ENCODE measurements at regions not wholly inside any gene's neighbourhood (a gene's known extent, or its start where the extent isn't known, plus 50 kb on each side); places are given as distances from the start of the nearest gene placed in this dataset.

DNA sequence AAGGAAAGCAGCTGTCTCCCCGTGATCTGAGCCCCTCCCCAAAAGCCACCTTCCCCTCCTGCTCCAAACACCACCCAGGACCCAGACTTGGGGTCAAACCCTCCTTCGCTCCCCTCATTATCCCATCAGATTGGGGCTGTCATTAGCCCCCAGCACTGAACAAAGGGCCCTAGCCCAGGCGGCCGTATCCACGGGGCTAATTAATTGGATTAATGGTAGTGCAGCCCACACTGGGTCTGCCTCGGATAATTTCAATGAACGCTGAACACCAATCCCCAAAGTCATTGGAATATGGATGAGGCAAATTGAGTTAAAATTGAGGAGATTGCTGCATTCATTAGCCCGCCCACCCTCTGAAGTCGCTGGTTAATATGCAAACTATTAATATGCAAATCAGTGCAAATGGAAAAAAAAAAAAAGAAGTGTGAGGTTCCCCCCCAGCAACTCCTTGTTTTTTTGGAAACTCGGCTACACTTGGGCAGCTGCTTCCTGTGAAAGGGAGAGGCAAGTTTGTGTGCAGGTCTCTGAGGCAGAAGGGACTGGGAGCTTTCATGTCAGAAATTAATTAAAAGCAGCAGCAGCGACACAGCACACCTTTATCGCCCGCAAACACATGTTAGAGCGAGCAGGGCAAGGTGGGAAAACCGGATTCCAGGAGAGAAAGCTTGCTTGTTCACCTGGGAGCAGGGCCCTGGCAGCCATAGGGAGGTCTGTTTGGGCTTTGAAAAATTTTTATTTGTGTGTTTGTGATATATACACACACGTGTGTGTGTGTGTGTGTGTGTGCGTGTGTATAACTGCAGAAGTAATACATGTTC is 517.8 kb downstream of the MIAT start:
- no peak for DNase-seq (ENCODE audit: low spot score)

DNA sequence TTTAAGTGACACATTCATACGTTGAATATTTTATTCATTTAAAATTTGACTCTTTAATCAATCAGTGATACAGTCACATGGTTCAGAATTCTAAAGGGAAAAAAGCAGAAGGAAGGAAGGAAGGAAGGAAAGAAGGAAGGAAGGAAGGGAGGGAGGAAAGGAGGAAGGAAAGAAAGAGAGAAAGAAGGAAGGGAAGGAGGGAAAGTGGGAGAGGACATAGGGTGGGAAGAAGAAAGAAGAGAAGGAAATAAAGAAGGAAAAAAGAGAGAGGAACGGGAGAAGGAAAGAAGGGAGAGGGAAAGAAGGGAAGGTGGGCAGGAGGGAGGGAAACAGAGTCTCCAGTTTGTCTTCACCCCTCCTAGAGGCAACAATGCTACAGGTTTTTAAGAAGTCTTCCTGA is 518.6 kb downstream of the MIAT start:
- DNase-seq (ENCODE audit: low spot score) = no peak

DNA sequence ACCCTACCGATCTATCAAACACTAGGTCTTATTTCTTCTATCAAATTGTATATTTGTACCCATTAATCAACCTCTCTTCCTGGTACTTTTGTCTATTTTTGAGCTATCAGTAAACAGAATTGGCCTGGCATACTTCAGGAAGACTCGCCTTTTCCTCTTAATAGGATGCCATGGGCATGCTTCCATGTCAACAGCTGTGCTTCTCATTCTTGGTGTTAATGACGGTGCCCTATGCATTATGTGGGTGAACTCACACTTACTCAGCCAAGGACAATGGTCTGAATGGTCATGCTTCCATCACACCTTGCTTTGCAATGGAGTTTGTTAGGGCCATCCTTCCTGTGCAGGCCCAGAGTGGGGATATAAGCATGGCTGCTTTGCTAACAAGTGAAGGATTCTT is 521.8 kb downstream of the MIAT start:
- DNase-seq (ENCODE audit: low spot score) = no peak

DNA sequence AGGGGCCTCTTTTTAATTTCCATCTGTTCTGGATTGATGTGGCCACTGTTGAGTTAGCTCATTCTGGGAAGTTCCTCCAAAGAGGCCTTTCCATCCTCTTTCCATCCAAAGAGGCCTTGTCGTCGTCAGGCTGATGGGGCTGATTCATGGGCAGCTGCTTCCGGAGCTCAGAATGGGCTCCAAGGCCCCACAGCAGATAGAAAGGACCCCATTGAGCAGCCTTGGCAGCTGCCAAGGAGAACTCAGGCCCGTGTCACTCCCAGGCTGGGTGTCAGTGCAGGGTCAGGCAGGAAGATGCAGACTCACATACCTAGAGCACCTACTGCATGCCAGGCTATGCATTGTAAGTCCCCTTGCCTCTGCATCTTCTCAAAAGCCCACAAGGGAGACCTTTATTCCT is 524.1 kb downstream of the MIAT start:
- no peak for DNase-seq (ENCODE audit: low spot score)

DNA sequence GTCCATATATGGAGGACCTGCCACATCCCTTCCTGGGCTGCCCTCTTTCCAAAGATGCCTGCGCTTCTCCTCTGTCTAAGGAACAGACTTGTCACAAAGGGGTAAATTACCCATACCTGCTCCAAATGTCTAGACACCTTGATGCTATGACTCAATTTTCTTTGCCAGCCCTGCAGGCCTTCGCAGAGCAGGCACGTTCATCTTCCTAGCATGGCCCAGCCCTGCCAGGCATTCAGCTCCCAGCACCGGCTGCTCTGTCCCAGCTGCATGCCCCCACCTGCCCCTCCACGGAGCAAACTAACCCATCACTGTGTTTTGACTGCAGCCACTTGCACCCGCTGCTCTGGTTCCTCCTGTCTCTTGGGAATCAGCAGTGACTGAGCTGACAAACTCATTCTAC is 526.1 kb downstream of the MIAT start:
- no peak for DNase-seq (ENCODE audit: low spot score)

DNA sequence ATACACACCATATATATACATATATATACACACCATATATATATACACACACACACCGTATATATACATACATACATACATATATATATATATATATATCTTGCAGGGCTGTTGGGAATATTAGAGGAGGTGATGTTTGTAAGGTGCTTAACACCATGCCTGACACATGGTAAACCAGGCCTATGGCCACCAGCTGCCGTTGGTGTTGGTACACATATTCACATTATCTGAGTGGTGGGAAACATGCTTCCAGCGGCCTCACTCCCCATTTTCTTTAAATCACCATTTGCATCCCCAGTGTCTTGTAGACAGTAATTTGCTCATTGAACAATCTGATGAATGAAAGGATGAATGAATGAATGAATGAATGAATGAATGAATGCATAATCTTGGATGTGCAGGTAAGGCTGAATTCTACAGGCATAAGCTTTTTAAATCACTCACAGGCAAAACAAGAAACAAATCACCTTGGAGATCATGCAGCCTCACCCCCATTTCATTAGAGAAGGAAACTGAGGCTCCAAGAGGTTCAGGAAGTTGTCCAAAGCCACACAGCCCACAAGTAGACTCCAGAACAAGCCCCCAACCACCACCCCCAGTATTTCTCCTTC is 527.8 kb downstream of the MIAT start:
- no peak for DNase-seq (ENCODE audit: low spot score)

DNA sequence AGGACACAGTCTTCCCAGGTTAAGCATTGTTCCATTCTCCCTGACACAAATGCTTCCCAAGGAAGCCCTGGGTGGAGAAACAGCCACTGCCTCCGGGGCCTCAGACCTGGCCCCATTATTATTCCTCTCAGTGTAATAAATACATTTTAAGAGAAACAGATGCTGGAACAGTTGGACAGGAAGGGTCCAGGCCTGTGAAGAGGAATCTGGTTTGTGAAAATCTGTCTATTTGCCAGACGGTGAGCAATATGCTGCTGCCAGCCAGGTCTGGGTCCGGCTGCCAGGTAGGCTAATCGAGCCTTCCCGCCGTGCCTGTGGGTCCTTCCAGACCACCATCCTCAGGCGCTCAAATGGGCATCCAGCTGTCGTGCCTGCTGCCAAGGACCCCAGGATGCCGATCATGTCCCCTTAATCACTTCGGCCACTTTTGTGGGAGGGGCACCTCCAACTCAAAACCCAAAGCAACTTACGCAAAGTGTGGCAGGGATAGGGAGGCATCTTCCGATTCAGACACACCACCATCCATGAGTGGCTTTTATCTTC is 528.4 kb downstream of the MIAT start:
- DNase-seq (ENCODE audit: low spot score) = no peak

DNA sequence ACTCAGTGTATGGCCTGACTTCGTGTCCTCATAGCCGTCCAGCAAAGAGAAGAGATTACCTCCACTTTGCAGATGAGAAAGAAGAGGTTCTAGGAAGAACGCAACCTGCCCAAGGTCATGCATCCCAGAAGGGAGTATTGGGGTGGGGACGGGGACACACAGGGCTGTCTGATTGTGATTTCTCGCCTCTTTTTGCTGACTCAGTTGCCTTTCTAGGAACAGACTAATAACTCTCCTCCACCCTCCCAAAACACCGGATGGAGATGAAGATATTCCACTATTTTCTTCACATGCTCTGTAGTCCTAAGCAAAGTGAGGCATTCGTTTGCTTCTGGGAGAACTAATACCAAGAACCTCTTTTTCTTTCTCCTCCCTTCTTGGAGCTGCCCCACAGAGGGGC is 529.3 kb downstream of the MIAT start:
- DNase-seq (ENCODE audit: low spot score) = no peak

DNA sequence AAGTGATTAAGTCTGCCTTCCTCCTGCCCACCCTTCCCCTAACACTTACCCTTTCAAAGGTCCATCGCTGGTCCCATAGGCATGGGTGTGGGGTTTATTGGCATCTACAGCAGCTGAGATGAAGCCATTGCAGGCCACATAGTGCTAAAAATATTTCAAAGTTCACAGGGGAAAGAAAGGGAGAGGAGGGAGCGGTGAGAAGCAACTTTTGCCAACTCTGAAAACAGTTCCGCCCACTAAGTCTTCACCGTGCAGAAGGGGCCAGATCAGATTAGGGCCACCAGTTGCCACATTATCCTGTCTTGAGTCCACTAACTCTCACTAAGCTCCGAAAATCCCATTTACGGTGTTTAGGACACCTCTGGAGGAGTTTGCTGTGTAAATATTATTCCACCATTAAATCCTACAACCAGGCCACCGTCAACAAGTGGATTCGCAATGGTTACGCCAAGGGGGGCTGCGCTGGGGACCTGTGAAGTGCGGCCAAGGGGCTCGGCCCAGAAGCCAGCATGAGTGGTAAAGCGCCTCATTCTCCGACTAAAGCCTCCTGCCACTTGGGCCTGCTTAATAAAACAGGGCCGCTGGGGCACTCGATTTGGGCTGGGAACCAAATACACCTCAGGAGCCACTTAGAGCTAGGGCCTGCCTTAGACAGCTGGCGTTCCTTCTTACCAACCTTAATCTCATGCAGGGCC is 534.9 kb downstream of the MIAT start:
- no peak for DNase-seq (ENCODE audit: low spot score)

DNA sequence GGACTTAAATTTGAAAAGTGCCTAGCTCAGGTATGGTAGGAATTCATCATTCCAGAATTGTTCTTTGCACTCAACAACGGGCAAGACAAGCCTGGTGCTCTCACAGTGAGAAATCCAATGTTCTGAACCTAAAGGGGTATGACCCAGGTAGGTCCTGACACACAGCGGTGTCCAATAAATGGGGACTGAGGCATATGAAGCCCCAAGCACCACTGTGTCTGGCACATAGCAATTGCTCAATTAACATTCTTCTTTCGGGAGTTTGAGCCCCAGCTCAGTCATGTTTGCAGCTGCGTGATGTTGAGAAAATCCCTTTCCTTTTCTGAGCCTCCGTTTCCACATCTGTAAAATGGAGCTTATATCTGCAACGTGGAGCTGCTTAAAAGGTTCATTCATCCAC is 535.8 kb downstream of the MIAT start:
- DNase-seq (ENCODE audit: low spot score) = no peak

DNA sequence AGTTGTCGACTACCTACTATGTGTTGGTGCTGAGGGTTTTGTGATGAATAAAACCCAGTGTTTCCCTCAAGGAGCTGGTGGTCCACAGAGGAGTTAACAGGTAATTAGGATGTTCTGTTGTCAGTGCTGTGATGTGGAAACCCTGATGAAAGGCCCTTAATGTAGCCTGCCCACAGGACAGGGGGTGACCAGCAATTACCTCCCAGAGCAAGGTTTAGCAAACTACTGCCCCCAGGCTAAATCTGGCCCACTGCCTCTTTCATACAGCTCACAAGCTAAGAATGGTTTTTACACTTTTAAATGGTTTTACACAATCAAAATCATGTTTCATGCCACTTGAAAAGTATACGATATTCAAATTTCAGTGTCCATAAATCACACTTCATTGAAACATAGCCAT is 536.2 kb downstream of the MIAT start:
- DNase-seq (ENCODE audit: low spot score) = no peak

DNA sequence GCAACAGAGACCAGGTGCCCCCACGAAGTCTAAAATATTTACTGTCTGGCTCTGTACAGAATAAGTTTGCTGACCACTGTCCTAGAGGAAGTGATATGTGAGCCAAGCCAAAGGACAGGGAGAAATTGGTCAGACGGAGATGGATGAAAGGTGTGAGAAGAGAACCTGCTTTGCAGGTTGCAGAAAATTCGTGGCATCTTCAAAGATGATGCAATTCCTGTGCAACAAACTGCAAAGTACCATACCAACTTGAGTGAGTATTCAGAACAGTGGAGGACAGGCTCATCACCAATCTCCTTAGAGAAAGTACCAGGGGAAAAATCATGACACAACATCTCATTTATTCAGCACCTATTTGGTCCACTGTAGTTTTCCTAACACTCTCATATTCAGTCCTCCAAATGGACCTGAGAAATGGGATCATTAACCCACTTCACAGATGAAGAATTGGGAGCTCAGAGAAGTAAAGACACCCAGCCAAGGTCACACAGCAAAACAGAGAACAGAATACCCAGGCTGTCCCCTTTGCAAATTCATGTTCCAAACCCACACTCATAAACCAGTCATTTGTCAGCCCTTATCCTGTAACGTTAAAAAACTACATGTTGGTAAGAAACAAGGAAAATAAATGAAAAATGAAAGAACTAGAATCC is 536.8 kb downstream of the MIAT start:
- no peak for DNase-seq (ENCODE audit: low spot score)

DNA sequence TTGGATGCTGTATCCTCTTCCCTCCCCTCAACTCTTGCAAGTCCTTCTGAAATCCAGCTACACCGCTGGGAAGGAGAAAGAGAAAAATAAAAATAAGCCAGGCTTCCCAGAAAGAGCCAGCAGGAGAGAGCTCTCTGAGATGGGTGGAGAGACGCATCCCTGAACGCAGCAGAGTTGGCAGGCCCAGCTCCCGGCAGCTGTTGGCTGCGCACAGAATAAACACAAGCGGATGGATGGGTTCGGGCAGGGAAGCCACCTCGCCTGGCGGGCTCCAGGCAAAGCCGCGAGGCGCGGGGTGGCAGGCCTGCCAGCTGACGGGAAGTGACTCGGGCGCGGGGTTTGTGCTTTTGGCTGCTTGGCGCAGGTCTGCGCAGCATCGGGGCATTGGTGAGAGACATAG is 537.7 kb downstream of the MIAT start:
- no peak for DNase-seq (ENCODE audit: low spot score)

DNA sequence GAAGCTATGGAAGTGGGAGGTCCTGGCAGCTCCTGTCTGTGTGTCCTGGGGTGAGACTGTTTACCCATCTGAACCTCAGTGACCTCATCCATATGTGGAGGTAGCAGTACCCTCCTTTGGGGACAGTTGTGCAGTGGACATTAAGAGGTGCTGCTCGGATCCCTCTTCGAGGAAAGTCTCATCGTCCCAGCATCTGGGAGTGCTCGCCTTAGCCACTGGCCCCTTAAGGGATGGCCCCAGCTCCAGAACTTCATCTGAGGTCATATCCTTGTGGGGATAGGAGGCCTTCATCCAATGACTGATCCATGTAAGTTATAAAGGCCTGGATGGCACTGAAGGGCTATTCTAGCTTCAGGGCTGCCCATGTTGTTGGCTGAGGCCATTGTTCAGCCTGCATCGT is 538.1 kb downstream of the MIAT start:
- DNase-seq (ENCODE audit: low spot score) = no peak

DNA sequence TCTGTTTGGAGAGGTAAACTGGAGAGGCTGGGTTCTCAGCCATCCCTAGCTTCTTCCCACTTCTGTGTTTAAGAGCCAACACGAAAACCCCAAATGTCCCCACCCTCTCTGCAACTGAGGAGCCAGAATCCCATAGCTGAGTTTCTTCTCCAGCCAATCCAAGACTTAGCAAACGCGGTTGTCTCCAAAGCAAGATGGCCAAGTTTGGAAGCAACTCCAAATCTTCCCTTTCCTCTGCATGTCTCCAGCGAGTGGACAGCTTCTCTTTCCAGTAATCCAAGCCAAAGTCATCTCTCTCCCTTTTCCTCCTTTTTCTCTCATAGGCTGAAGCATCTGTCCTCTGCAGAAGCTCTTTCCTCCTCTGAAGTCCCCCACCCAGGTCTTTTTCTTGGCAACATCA is 539.2 kb downstream of the MIAT start:
- no peak for DNase-seq (ENCODE audit: low spot score)

DNA sequence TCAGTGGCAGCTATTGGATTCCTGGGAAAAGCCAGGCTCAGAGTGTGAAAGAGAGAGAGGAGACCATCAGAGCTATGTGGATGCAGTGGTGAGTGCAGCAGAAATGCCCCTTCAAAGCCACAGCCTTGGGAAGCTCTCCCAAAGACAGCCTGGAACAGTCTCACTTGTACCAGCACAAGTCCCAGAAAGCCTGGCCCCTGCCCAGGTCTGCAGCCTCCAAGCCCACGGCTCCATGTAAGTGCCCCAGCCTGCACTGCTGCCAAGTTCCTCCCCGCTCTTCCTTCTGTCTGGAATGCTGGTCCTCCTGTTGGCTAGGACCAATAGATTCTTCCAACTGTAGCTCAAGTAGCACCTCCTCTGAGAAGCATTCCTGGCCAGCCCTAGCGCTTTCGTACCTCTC is 539.7 kb downstream of the MIAT start:
- no peak for DNase-seq (ENCODE audit: low spot score)

DNA sequence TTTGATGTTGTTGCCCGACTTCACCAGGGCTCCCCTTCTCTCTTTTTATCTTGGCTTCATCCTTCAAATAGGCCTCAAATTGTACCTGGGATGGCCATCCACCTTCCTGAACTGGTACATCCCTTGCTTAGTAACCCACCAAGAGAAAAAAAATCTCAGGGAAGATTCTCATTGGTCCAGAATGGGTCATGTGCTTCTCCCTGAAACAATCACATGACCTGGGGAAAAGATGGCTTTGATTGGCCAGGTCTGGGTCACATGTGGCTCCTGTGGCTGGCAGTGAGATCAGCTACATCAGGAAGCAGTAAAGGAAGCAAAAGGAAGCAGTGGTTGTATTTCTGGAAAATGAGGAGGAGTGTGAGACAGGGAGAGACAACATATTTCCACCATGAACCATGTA is 540.2 kb downstream of the MIAT start:
- DNase-seq (ENCODE audit: low spot score) = no peak

DNA sequence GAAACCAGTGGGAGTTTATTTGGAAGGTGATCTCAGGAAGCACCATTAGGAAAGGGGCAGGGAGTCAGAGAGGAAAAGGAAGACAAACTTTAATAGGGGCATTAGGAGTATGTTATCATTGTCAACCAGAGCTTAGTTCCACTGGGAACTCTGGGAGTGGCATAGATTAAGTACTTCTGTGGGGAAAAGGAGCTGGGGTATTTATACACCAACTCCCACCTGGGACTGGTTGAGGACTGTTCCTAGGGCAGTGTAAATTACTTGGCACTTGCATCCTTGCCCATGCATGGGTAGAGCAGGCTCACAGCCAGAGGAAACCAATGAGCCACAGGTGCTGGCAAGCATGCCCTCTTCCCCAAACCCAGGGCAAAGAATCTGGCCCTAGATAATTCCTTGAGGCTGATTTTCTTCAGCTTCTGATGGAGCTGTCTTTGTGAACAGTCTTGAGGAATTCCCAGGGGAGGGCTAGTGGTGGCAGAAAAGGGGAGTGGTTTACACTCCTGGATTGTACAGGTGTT is 541.2 kb downstream of the MIAT start:
- no peak for DNase-seq (ENCODE audit: low spot score)

DNA sequence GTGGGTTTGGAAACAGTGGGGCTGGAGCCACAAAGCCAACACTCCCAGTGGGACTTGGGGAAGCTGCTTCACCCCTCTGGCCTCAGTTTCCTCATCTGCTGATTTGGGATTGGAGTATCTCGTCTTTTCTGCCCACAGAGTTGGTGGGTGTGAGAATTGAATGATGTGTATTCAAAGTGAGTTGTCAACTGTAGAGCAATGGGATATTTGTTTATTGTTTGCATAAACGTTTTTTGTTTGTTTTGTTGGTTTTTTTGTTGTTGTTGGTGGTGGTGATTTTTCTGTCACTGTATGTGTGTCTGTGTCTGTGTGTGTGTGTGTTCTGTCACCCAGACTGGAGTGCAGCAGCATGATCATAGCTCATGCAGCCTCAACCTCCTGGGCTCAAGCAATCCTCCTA is 542.0 kb downstream of the MIAT start:
- DNase-seq (ENCODE audit: low spot score) = no peak

DNA sequence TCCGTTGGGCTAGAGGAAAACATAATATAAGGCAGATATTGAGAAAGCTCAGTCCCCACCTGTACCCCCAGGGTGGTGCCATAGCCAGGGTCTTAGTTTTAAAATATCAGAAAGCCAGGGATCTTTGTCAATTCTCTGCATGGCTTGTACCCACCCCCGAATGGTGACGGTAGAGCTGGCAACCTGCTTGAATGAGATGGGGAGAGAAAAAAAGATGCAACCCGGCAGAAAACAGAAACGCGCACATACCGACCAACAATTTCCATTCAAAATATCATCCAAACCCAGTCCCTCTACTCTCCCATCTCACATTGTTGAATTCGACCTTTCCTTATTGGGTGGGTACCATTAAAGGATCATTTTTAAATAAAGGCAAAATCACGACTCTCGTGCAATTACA is 543.9 kb downstream of the MIAT start:
- DNase-seq (ENCODE audit: low spot score) = no peak

DNA sequence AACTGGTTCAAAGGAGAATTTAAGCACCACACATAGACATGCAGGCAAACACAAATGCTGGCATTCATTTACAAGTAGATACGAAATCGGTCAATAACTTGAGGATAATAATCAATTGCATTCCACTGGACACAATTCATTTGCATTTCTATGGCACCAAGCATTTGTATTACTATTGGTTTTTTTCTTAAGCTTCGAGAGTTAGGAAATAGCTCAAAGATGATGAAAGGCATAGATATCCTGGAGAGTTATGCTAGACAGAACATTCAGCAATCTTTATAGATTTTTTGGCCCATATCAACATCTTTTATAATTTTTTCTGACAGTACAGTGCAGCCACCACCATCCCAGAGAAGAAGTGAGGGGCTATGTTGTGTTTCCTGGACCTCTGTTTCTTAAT is 544.4 kb downstream of the MIAT start:
- no peak for DNase-seq (ENCODE audit: low spot score)

DNA sequence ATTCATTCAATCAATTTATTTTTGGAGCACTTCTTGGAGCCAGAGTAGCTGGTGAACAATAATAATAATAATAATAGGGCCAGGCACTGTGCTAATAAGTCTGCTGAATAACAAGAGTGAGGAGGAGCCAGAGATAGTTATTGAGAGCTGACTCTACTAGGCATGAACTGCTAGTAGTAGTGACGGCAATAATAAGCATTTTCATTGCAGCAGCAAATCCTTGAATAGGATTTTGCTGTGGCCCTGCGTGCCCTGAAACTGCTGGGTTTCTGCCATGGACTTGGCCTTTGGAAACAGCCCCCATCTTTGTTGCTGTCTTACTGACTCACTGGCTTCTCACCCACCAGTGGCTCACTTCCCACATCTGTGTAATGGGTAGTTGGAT is 545.9 kb downstream of the MIAT start:
- no peak for DNase-seq (ENCODE audit: low spot score)

DNA sequence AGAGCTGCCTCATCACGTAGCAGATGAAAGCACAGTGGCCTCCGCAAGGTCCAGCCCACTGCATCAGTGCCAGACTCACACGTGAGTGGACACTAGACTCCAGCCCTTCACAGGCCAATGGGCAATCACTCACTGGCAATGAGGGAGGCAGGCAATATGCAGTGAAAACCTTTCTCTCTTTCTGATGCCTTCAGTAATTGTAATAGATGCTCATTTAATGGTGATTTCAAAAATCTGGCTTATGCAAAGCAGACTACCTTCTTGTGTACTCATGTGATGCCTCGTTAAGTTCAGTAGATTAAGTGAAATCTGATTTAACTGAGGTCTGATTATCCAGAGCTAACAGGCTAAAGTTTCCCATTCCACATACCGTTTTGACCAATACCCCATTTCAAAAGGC is 546.9 kb downstream of the MIAT start:
- no peak for DNase-seq (ENCODE audit: low spot score)

All from hepatic stellate cell (primary cell).